Immature natural killer cell (primary cell): ENCODE measurements at regions not wholly inside any gene's neighbourhood (a gene's known extent, or its start where the extent isn't known, plus 50 kb on each side); places are given as distances from the start of the nearest gene placed in this dataset.

Experiments
- DNase-seq, 3 donors: peaks; one replicate each; pipeline ENCODE4 v3.0.0; 2022; ENCODE audit warnings: mixed read lengths in 1 of 3
- H3K27ac Mint-ChIP-seq, 6 donors: one replicate each; pipeline ENCODE4 v1.8.0; 2020; ENCODE audit warnings: mixed read lengths in 6 of 6, mild to moderate bottlenecking in 5 of 6, inconsistent platforms in 4 of 6, moderate library complexity in 3 of 6
- H3K27me3 Mint-ChIP-seq, 3 donors: one replicate each; pipeline ENCODE4 v1.8.0; 2020 to 2021; ENCODE audit warnings: low read depth in 3 of 3, mild to moderate bottlenecking in 3 of 3, mixed read lengths in 3 of 3, moderate library complexity in 3 of 3, inconsistent platforms in 1 of 3
- H3K36me3 Mint-ChIP-seq, 3 donors: one replicate each; pipeline ENCODE4 v1.8.0; 2020; ENCODE audit warnings: mixed read lengths in 3 of 3, inconsistent platforms in 2 of 3, mild to moderate bottlenecking in 2 of 3
- H3K4me1 Mint-ChIP-seq, 2 donors: one replicate each; pipeline ENCODE4 v1.8.0; 2020; ENCODE audit warnings: inconsistent platforms in 2 of 2, mild to moderate bottlenecking in 2 of 2, mixed read lengths in 2 of 2, moderate library complexity in 1 of 2
- H3K4me3 Mint-ChIP-seq, 5 donors: one replicate each; pipeline ENCODE4 v1.8.0; 2020; ENCODE audit warnings: mild to moderate bottlenecking in 5 of 5, mixed read lengths in 5 of 5, inconsistent platforms in 3 of 5, moderate library complexity in 3 of 5
- H3K9me3 Mint-ChIP-seq, 6 donors: one replicate each; pipeline ENCODE4 v1.8.0; 2020; ENCODE audit warnings: mild to moderate bottlenecking in 6 of 6, mixed read lengths in 6 of 6, inconsistent platforms in 4 of 6, moderate library complexity in 3 of 6

- H3K9me3 Mint-ChIP-seq = peaks cover 9 to 28% (median 14%) of the 10 kb centered on the region in 6 donors
- H3K36me3 Mint-ChIP-seq = no peaks in the 10 kb centered on the region
- no peak for DNase-seq
- H3K27ac Mint-ChIP-seq = no peak overlapping the region
- H3K4me1 Mint-ChIP-seq = no peaks in the 10 kb centered on the region
- H3K27me3 Mint-ChIP-seq = no peaks in the 10 kb centered on the region
- no peak overlapping the region for H3K4me3 Mint-ChIP-seq
These were observed 595.5 kb upstream of the KLHL1 start for GRCh38 chr13:70703755-70704154.

- H3K9me3 Mint-ChIP-seq = peaks cover 16 to 44% (median 26%) of the 10 kb centered on the region in 6 donors
- H3K36me3 Mint-ChIP-seq = no peaks in the 10 kb centered on the region
- H3K4me3 Mint-ChIP-seq = no peak overlapping the region
- peaks cover 0 to 2% (median 0%) of the 10 kb centered on the region in 3 donors for H3K27me3 Mint-ChIP-seq
- H3K27ac Mint-ChIP-seq = no peak overlapping the region
- no peak for DNase-seq
- H3K4me1 Mint-ChIP-seq = no peaks in the 10 kb centered on the region
These were observed 586.9 kb upstream of the KLHL1 start for GRCh38 chr13:70694996-70695715.

- Mint-ChIP-seq H3K27me3 (peaks cover 0 to 3% (median 0%) of the 10 kb centered on the region in 3 donors), H3K36me3 (no peaks in the 10 kb centered on the region), H3K27ac (no peak overlapping the region), H3K9me3 (peaks cover 0 to 23% (median 8%) of the 10 kb centered on the region in 6 donors), H3K4me3 (no peak overlapping the region), H3K4me1 (no peaks in the 10 kb centered on the region)
- no peak for DNase-seq
These were observed 560.7 kb upstream of the KLHL1 start for GRCh38 chr13:70668983-70669382.

- H3K36me3 Mint-ChIP-seq = no peaks in the 10 kb centered on the region
- H3K4me1 Mint-ChIP-seq = no peaks in the 10 kb centered on the region
- no peaks in the 10 kb centered on the region for H3K27me3 Mint-ChIP-seq
- peaks cover 0 to 19% (median 5%) of the 10 kb centered on the region in 6 donors for H3K9me3 Mint-ChIP-seq
- H3K4me3 Mint-ChIP-seq = no peak overlapping the region
- H3K27ac Mint-ChIP-seq = no peak overlapping the region
- no peak for DNase-seq
These were observed 560.0 kb upstream of the KLHL1 start for GRCh38 chr13:70668293-70668692.

GRCh38 chr13:70666883-70667556 is 558.8 kb upstream of the KLHL1 start:
- Mint-ChIP-seq H3K4me1 (no peaks in the 10 kb centered on the region), H3K36me3 (no peaks in the 10 kb centered on the region), H3K27ac (no peak overlapping the region), H3K9me3 (peaks cover 0 to 18% (median 5%) of the 10 kb centered on the region in 6 donors), H3K4me3 (no peak overlapping the region), H3K27me3 (no peaks in the 10 kb centered on the region)
- no peak for DNase-seq

GRCh38 chr13:70662231-70662940 is 554.1 kb upstream of the KLHL1 start:
- no peak overlapping the region for H3K4me3 Mint-ChIP-seq
- H3K4me1 Mint-ChIP-seq = no peaks in the 10 kb centered on the region
- H3K27me3 Mint-ChIP-seq = no peaks in the 10 kb centered on the region
- DNase-seq = no peak
- peaks cover 0 to 9% (median under 1%) of the 10 kb centered on the region in 6 donors for H3K9me3 Mint-ChIP-seq
- no peak overlapping the region for H3K27ac Mint-ChIP-seq
- no peaks in the 10 kb centered on the region for H3K36me3 Mint-ChIP-seq

- Mint-ChIP-seq H3K36me3 (peaks cover 0 to 3% (median 0%) of the 10 kb centered on the region in 3 donors), H3K4me1 (no peaks in the 10 kb centered on the region), H3K27me3 (peaks cover 0 to 4% (median 0%) of the 10 kb centered on the region in 3 donors), H3K27ac (no peak overlapping the region), H3K9me3 (peaks cover 2 to 25% (median 12%) of the 10 kb centered on the region in 6 donors), H3K4me3 (no peak overlapping the region)
- DNase-seq = no peak
These were observed 535.8 kb upstream of the KLHL1 start for GRCh38 chr13:70644052-70644451.

GRCh38 chr13:70634893-70635292 is 526.6 kb upstream of the KLHL1 start:
- peaks cover 0 to 3% (median 0%) of the 10 kb centered on the region in 3 donors for H3K36me3 Mint-ChIP-seq
- no peak for DNase-seq
- peaks cover 0 to 2% (median 0%) of the 10 kb centered on the region in 3 donors for H3K27me3 Mint-ChIP-seq
- H3K4me1 Mint-ChIP-seq = no peaks in the 10 kb centered on the region
- H3K4me3 Mint-ChIP-seq = no peak overlapping the region
- no peak overlapping the region for H3K27ac Mint-ChIP-seq
- peaks cover 5 to 28% (median 18%) of the 10 kb centered on the region in 6 donors for H3K9me3 Mint-ChIP-seq

GRCh38 chr13:70630247-70630646 is 522.0 kb upstream of the KLHL1 start:
- no peaks in the 10 kb centered on the region for H3K36me3 Mint-ChIP-seq
- H3K4me3 Mint-ChIP-seq = no peak overlapping the region
- no peak overlapping the region for H3K27ac Mint-ChIP-seq

GRCh38 chr13:70623239-70623638 is 515.0 kb upstream of the KLHL1 start:
- Mint-ChIP-seq H3K9me3 (peaks cover 0 to 23% (median under 1%) of the 10 kb centered on the region in 6 donors), H3K27ac (no peak overlapping the region), H3K4me1 (no peaks in the 10 kb centered on the region), H3K36me3 (no peaks in the 10 kb centered on the region), H3K27me3 (peaks cover 0 to 1% (median 0%) of the 10 kb centered on the region in 3 donors), H3K4me3 (no peak overlapping the region)
- DNase-seq = no peak

More at GRCh38 chr13:70630247-70630646, 522.0 kb upstream of the KLHL1 start:
- Mint-ChIP-seq H3K4me1 (no peaks in the 10 kb centered on the region), H3K27me3 (peaks cover 0 to 2% (median 0%) of the 10 kb centered on the region in 3 donors), H3K9me3 (peaks cover 0 to 20% (median 8%) of the 10 kb centered on the region in 6 donors)
- DNase-seq = no peak

GRCh38 chr13:70622796-70623195 is 514.5 kb upstream of the KLHL1 start:
- H3K9me3 Mint-ChIP-seq = peaks cover 0 to 25% (median under 1%) of the 10 kb centered on the region in 6 donors
- no peaks in the 10 kb centered on the region for H3K4me1 Mint-ChIP-seq
- no peak for DNase-seq
- H3K36me3 Mint-ChIP-seq = no peaks in the 10 kb centered on the region
- H3K4me3 Mint-ChIP-seq = no peak overlapping the region
- H3K27me3 Mint-ChIP-seq = peaks cover 0 to 1% (median 0%) of the 10 kb centered on the region in 3 donors
- H3K27ac Mint-ChIP-seq = no peak overlapping the region

- Mint-ChIP-seq H3K4me3 (no peak overlapping the region), H3K9me3 (peaks cover 0 to 26% (median 6%) of the 10 kb centered on the region in 6 donors), H3K27me3 (peaks cover 0 to 1% (median 0%) of the 10 kb centered on the region in 3 donors), H3K36me3 (no peaks in the 10 kb centered on the region), H3K4me1 (no peaks in the 10 kb centered on the region), H3K27ac (no peak overlapping the region)
- no peak for DNase-seq
These were observed 511.7 kb upstream of the KLHL1 start for GRCh38 chr13:70619936-70620335.

GRCh38 chr13:70616847-70617246 is 508.6 kb upstream of the KLHL1 start:
- H3K4me3 Mint-ChIP-seq = no peak overlapping the region
- H3K36me3 Mint-ChIP-seq = no peaks in the 10 kb centered on the region
- no peaks in the 10 kb centered on the region for H3K27me3 Mint-ChIP-seq
- H3K9me3 Mint-ChIP-seq = peaks cover 0 to 24% (median 5%) of the 10 kb centered on the region in 6 donors
- H3K4me1 Mint-ChIP-seq = no peaks in the 10 kb centered on the region
- DNase-seq = no peak
- no peak overlapping the region for H3K27ac Mint-ChIP-seq

- no peak overlapping the region for H3K4me3 Mint-ChIP-seq
- no peaks in the 10 kb centered on the region for H3K27me3 Mint-ChIP-seq
- H3K36me3 Mint-ChIP-seq = no peaks in the 10 kb centered on the region
- no peak for DNase-seq
- H3K27ac Mint-ChIP-seq = no peak overlapping the region
- H3K4me1 Mint-ChIP-seq = no peaks in the 10 kb centered on the region
- H3K9me3 Mint-ChIP-seq = peaks cover 0 to 19% (median 4%) of the 10 kb centered on the region in 6 donors
These were observed 505.0 kb upstream of the KLHL1 start for GRCh38 chr13:70613295-70613694.
